ENCODE measurements at regions not wholly inside any gene's neighbourhood (a gene's known extent, or its start where the extent isn't known, plus 50 kb on each side); places are given as distances from the start of the nearest gene placed in this dataset.

- Histone ChIP-seq H3K27me3 (replicated peaks; ENCODE audit: insufficient read depth, low read length) (no peaks in the 10 kb centered on the region), H3K27ac (ENCODE audit: low read length) (no peak overlapping the region), H3K9me3 (replicated peaks; ENCODE audit: insufficient read depth, low read length) (no peaks in the 10 kb centered on the region), H3K9me2 (replicated peaks; ENCODE audit: insufficient read depth, low read length) (no peaks in the 10 kb centered on the region), H4K20me1 (ENCODE audit: insufficient read depth, low read length) (no peaks in the 10 kb centered on the region), H3F3A (ENCODE audit: insufficient read depth, low read length) (no peaks in the 10 kb centered on the region), H3K36me3 (replicated peaks; ENCODE audit: insufficient read depth, low read length) (no peaks in the 10 kb centered on the region), H3K4me1 (ENCODE audit: low read length) (no peaks in the 10 kb centered on the region), H3K4me2 (ENCODE audit: low read depth, low read length) (no peak overlapping the region), H3K9ac (ENCODE audit: low read length) (no peak overlapping the region), H3K4me3 (ENCODE audit: low read length) (no peak overlapping the region), H3K79me2 (ENCODE audit: low read length) (no peaks in the 10 kb centered on the region), H2AFZ (ENCODE audit: low read length) (no peak overlapping the region)
- no peak for TF ChIP-seq EZH2 (optimal IDR thresholded peaks at IDR 0.05; ENCODE audit: low read depth, low read length)
- DNase-seq: no peak
These were observed 245.5 kb upstream of the PPP2R2D start for GRCh38 chr10:131655101-131655849.

- no peak overlapping the region for H3K4me3 ChIP-seq (ENCODE audit: low read length)
- H3K9ac ChIP-seq (ENCODE audit: low read length): no peak overlapping the region
- no peak overlapping the region for H3K27ac ChIP-seq (ENCODE audit: low read length)
- H4K20me1 ChIP-seq (ENCODE audit: insufficient read depth, low read length): no peaks in the 10 kb centered on the region
- H2AFZ ChIP-seq (ENCODE audit: low read length): no peak overlapping the region
- no peak overlapping the region for H3K4me2 ChIP-seq (ENCODE audit: low read depth, low read length)
- H3K4me1 ChIP-seq (ENCODE audit: low read length): no peaks in the 10 kb centered on the region
- no peaks in the 10 kb centered on the region for H3K9me2 ChIP-seq (replicated peaks; ENCODE audit: insufficient read depth, low read length)
- H3K27me3 ChIP-seq (replicated peaks; ENCODE audit: insufficient read depth, low read length): no peaks in the 10 kb centered on the region
- H3F3A ChIP-seq (ENCODE audit: insufficient read depth, low read length): no peaks in the 10 kb centered on the region
- H3K79me2 ChIP-seq (ENCODE audit: low read length): no peaks in the 10 kb centered on the region
- DNase-seq: no peak
- TF ChIP-seq CTCF (IDR thresholded peaks at IDR 0.05; ENCODE audit: low read length): no peak
- TF ChIP-seq EZH2 (optimal IDR thresholded peaks at IDR 0.05; ENCODE audit: low read depth, low read length): no peak
- TF ChIP-seq EZH2phosphoT487 (IDR thresholded peaks at IDR 0.05; ENCODE audit: low read length): no peak
- no peaks in the 10 kb centered on the region for H3K9me3 ChIP-seq (replicated peaks; ENCODE audit: insufficient read depth, low read length)
- H3K36me3 ChIP-seq (replicated peaks; ENCODE audit: insufficient read depth, low read length): no peaks in the 10 kb centered on the region
These were observed 244.8 kb upstream of the PPP2R2D start for GRCh38 chr10:131656009-131656408.

GRCh38 chr10:131656431-131656841 lies 244.4 kb upstream of the PPP2R2D start:
- H3F3A ChIP-seq (ENCODE audit: insufficient read depth, low read length): no peaks in the 10 kb centered on the region
- H3K4me2 ChIP-seq (ENCODE audit: low read depth, low read length): no peak overlapping the region
- H3K79me2 ChIP-seq (ENCODE audit: low read length): no peaks in the 10 kb centered on the region
- H3K4me1 ChIP-seq (ENCODE audit: low read length): no peaks in the 10 kb centered on the region
- H3K36me3 ChIP-seq (replicated peaks; ENCODE audit: insufficient read depth, low read length): no peaks in the 10 kb centered on the region
- no peaks in the 10 kb centered on the region for H3K9me2 ChIP-seq (replicated peaks; ENCODE audit: insufficient read depth, low read length)
- H4K20me1 ChIP-seq (ENCODE audit: insufficient read depth, low read length): no peaks in the 10 kb centered on the region
- no peak for TF ChIP-seq CTCF (IDR thresholded peaks at IDR 0.05; ENCODE audit: low read length)
- TF ChIP-seq EZH2phosphoT487 (IDR thresholded peaks at IDR 0.05; ENCODE audit: low read length): no peak
- no peak for TF ChIP-seq EZH2 (optimal IDR thresholded peaks at IDR 0.05; ENCODE audit: low read depth, low read length)
- H3K27me3 ChIP-seq (replicated peaks; ENCODE audit: insufficient read depth, low read length): no peaks in the 10 kb centered on the region
- no peak for DNase-seq
- H2AFZ ChIP-seq (ENCODE audit: low read length): no peak overlapping the region
- no peaks in the 10 kb centered on the region for H3K9me3 ChIP-seq (replicated peaks; ENCODE audit: insufficient read depth, low read length)
- H3K9ac ChIP-seq (ENCODE audit: low read length): no peak overlapping the region
- no peak overlapping the region for H3K27ac ChIP-seq (ENCODE audit: low read length)
- H3K4me3 ChIP-seq (ENCODE audit: low read length): no peak overlapping the region

GRCh38 chr10:131657318-131657984 lies 243.4 kb upstream of the PPP2R2D start:
- Histone ChIP-seq H3K9ac (ENCODE audit: low read length) (no peak overlapping the region), H4K20me1 (ENCODE audit: insufficient read depth, low read length) (no peaks in the 10 kb centered on the region), H3K27ac (ENCODE audit: low read length) (no peak overlapping the region), H2AFZ (ENCODE audit: low read length) (no peak overlapping the region), H3F3A (ENCODE audit: insufficient read depth, low read length) (no peaks in the 10 kb centered on the region), H3K4me3 (ENCODE audit: low read length) (no peak overlapping the region), H3K4me2 (ENCODE audit: low read depth, low read length) (no peak overlapping the region), H3K36me3 (replicated peaks; ENCODE audit: insufficient read depth, low read length) (no peaks in the 10 kb centered on the region), H3K27me3 (replicated peaks; ENCODE audit: insufficient read depth, low read length) (no peaks in the 10 kb centered on the region), H3K4me1 (ENCODE audit: low read length) (no peaks in the 10 kb centered on the region), H3K79me2 (ENCODE audit: low read length) (no peaks in the 10 kb centered on the region), H3K9me3 (replicated peaks; ENCODE audit: insufficient read depth, low read length) (no peaks in the 10 kb centered on the region), H3K9me2 (replicated peaks; ENCODE audit: insufficient read depth, low read length) (no peaks in the 10 kb centered on the region)
- DNase-seq: no peak
- TF ChIP-seq EZH2 (optimal IDR thresholded peaks at IDR 0.05; ENCODE audit: low read depth, low read length): no peak

Measured in MM.1S (cell line).